K562 (cell line): ENCODE measurements at regions not wholly inside any gene's neighbourhood (a gene's known extent, or its start where the extent isn't known, plus 50 kb on each side); places are given as distances from the start of the nearest gene placed in this dataset.

Experiments used
- ATAC-seq: fragments of 200-7000 bp; cut with Tn5 transposase; 3 replicates; pipeline ENCODE4 v1.9.1; 2020; ENCODE audit warnings: moderate library complexity
- BruUV-seq: library from RNA; stranded (reverse); fragments of 400-500 nt; replicated peaks from 2 replicates; lab custom pipeline; 2021; lab: Mats Ljungman, UMichigan
- CTCF ChIA-PET: fragments of 300-600 bp; formaldehyde crosslinking; extraction: SDS; loops from one replicate; lab custom pipeline; 2021; ENCODE audit warnings: low intra/inter-chr PET ratio; lab: Yijun Ruan, JAX
- POLR2A ChIA-PET: fragments of 300-600, 350-650 bp; sonication (Branson Sonifier 250); formaldehyde crosslinking; extraction: SDS; loops from one replicate; lab custom pipeline; 2021; ENCODE audit warnings: antibody characterized with exemption, inconsistent platforms; lab: Yijun Ruan, JAX
- DNase-seq, 4 experiments: peaks; one replicate each; pipeline versions ENCODE4 v3.0.0 to v3.0.0-alpha.2; 2011 to 2018; ENCODE audit warnings: low spot score in 3 of 4, mixed read lengths in 3 of 4; ENCODE audit errors: extremely low read depth in 1 of 4
- FAIRE-seq: peaks from 2 replicates; lab custom pipeline; 2011; peaks lifted over from hg19 to GRCh38; lab: Jason Lieb, UNC
- H2AFZ ChIP-seq: 2 replicates; pipeline ENCODE4 v1.6.0; 2011; ENCODE audit warnings: low read depth, low read length, control low read depth, inconsistent platforms
- H3K27ac ChIP-seq: fragments of 200-600 bp; 3 replicates; pipeline ENCODE4 v1.8.0; 2011; ENCODE audit warnings: low read depth, mild to moderate bottlenecking, control low read depth, inconsistent platforms, low read length, moderate library complexity, mixed read lengths; ENCODE audit errors: extremely low read depth
- H3K27me3 ChIP-seq, 2 experiments: fragments of 300-600 bp in 1 of 2; 2 replicates in 1 of 2; 3 replicates in 1 of 2; pipeline versions ENCODE4 v1.6.0 to v1.8.0; 2011; ENCODE audit warnings: inconsistent platforms in 2 of 2, low read length in 2 of 2, mild to moderate bottlenecking in 1 of 2, mixed read lengths in 1 of 2, moderate library complexity in 1 of 2; ENCODE audit not compliant: control insufficient read depth in 2 of 2, insufficient read depth in 2 of 2
- H3K36me3 ChIP-seq: fragments of 300-600 bp; 3 replicates; pipeline ENCODE4 v1.8.0; 2011; ENCODE audit warnings: mild to moderate bottlenecking, low read length, inconsistent platforms; ENCODE audit not compliant: control insufficient read depth, insufficient read depth
- H3K4me1 ChIP-seq, 2 experiments: fragments of 200-600 bp in 1 of 2; replicated peaks in 1 of 2; 2 replicates in 1 of 2; 3 replicates in 1 of 2; pipeline versions ENCODE4 v1.5.1 to v1.8.0; 2011; ENCODE audit warnings: inconsistent platforms in 2 of 2, low read length in 2 of 2, mild to moderate bottlenecking in 1 of 2, mixed read lengths in 1 of 2, moderate library complexity in 1 of 2; ENCODE audit not compliant: control insufficient read depth in 2 of 2, insufficient read depth in 2 of 2
- H3K4me2 ChIP-seq: 2 replicates; pipeline ENCODE4 v1.6.1; 2011; ENCODE audit warnings: low read length, control low read depth, inconsistent platforms, mixed read lengths; ENCODE audit not compliant: insufficient read depth
- H3K4me3 ChIP-seq: fragments of 200-600 bp; sonication (generic), shearing (Covaris generic); 2 replicates; pipeline ENCODE4 v1.5.1; 2016; ENCODE audit warnings: control low read depth, inconsistent platforms
- H3K79me2 ChIP-seq: fragments of 200-600 bp; 3 replicates; pipeline ENCODE4 v1.8.0; 2011; ENCODE audit warnings: low read length, inconsistent platforms; ENCODE audit not compliant: control insufficient read depth, insufficient read depth
- H3K9ac ChIP-seq, 2 experiments: 2 replicates each; pipeline versions ENCODE4 v1.6.0 to v1.6.1; 2011; ENCODE audit warnings: low read depth in 2 of 2, low read length in 2 of 2, control low read depth in 1 of 2, inconsistent platforms in 1 of 2, mild to moderate bottlenecking in 1 of 2, mixed read lengths in 1 of 2; ENCODE audit not compliant: insufficient read depth in 1 of 2
- H3K9me1 ChIP-seq: one replicate; pipeline ENCODE4 v1.6.0; 2011; ENCODE audit warnings: inconsistent platforms, mild to moderate bottlenecking, low read length, moderate library complexity; ENCODE audit not compliant: control insufficient read depth, insufficient read depth
- H3K9me3 ChIP-seq: replicated peaks from 2 replicates; pipeline ENCODE4 v1.5.1; 2011; ENCODE audit warnings: low read depth, low read length, inconsistent platforms; ENCODE audit not compliant: control insufficient read depth, insufficient read depth
- H4K20me1 ChIP-seq: replicated peaks from 2 replicates; pipeline ENCODE4 v1.6.1; 2011; ENCODE audit warnings: low read length, inconsistent platforms, mixed read lengths; ENCODE audit not compliant: control insufficient read depth, insufficient read depth
- E2F1 ChIP-seq: sonication (generic); formaldehyde crosslinking; IDR thresholded peaks from 2 replicates; pipeline ENCODE4 v1.8.1; 2023; ENCODE audit warnings: mild to moderate bottlenecking, missing genetic modification reagents, moderate library complexity
- MAFF ChIP-seq: IDR thresholded peaks from 2 replicates; pipeline ENCODE4 v1.6.1; 2012; ENCODE audit warnings: low read length, improper control_type of control experiment
- SMARCC2 ChIP-seq: fragments of 450-650 bp; IDR thresholded peaks from 2 replicates; pipeline ENCODE4 v1.6.1; 2017; ENCODE audit warnings: antibody characterized with exemption, moderate library complexity, mild to moderate bottlenecking, low read depth
- TFE3 ChIP-seq: fragments of 450-650 bp; formaldehyde crosslinking; IDR thresholded peaks from 2 replicates; pipeline ENCODE4 v1.4.0; 2020; ENCODE audit warnings: mild to moderate bottlenecking, mixed read lengths
- ZBTB12 ChIP-seq: fragments of 250-450 bp; sonication (Bioruptor Pico); IDR thresholded peaks from 2 replicates; pipeline ENCODE4 v1.4.0; 2020
- ZFPM2 ChIP-seq: fragments of 250-450 bp; sonication (Bioruptor Pico); IDR thresholded peaks from 2 replicates; pipeline ENCODE4 v1.5.1; 2022; ENCODE audit warnings: mild to moderate bottlenecking
- ZNF274 ChIP-seq: IDR thresholded peaks from 2 replicates; pipeline ENCODE4 v1.6.1; 2011; ENCODE audit warnings: low read depth, mild to moderate bottlenecking, low read length, moderate library complexity, borderline replicate concordance
- ZNF384 ChIP-seq: IDR thresholded peaks from 2 replicates; pipeline ENCODE4 v1.6.1; 2012; ENCODE audit warnings: low read depth, low read length, improper control_type of control experiment
- WGBS: fragments of 100-300 bp; shearing (Covaris generic); methylation state at CpG from one replicate; pipeline ENCODE4 v1.1.6; 2016; ENCODE audit warnings: low coverage, mixed read lengths; ENCODE audit not compliant: insufficient coverage; ENCODE audit errors: missing lambda C conversion rate; 5-methylcytosine and 5-hydroxymethylcytosine counted together
- in situ Hi-C: fragments of 300-500 bp; cut with MboI; formaldehyde crosslinking; loops from 4 replicates; pipeline ENCODE4 v1.15.0; 2018; ENCODE audit warnings: inconsistent platforms, mixed read lengths
- intact Hi-C: fragments of 100-400 bp; cut with micrococcal nuclease; formaldehyde crosslinking; loops from 2 replicates; pipeline ENCODE4 v1.14.2; 2022

- no peak for TF ChIP-seq MAFF
- no peak for TF ChIP-seq ZBTB12 (CRISPR knock-in tag)
- no peak for TF ChIP-seq ZNF384
- TF ChIP-seq E2F1 (CRISPR knock-in tag), result no peak
- TF ChIP-seq ZNF274, result no peak
- no peak for TF ChIP-seq ZFPM2 (CRISPR knock-in tag)
Observed at GRCh38 chr5:165705960-165706359, 2200.5 kb downstream of the MAT2B start (continued).

GRCh38 chr5:165712011-165712410, 2206.6 kb downstream of the MAT2B start:
- H3K9me1 ChIP-seq, result no peaks in the 10 kb centered on the region
- no peak overlapping the region for H3K9ac ChIP-seq
- H3K27ac ChIP-seq, result no peak overlapping the region
- no peak overlapping the region for H3K4me2 ChIP-seq
- no peak for DNase-seq
- ATAC-seq, result no peak
- no TSS peak for BruUV-seq
- FAIRE-seq, result no peak
- intact Hi-C loops, result no loop called here
- no peak overlapping the region for H2AFZ ChIP-seq
- ChIA-PET CTCF (no interaction called here), POLR2A (interaction anchor here (0.7 kb wide), 1 partner anchor 9 kb away, joined by 3 read pairs; no protein-coding TSS in a partner anchor)
- no peaks in the 10 kb centered on the region for H3K4me1 ChIP-seq
- H3K9me3 ChIP-seq, result no peaks in the 10 kb centered on the region
- H4K20me1 ChIP-seq, result no peaks in the 10 kb centered on the region
- 3% methylated on average over 3 of the region's 3 CpGs for whole genome bisulfite sequencing
- H3K36me3 ChIP-seq, result no peaks in the 10 kb centered on the region
- H3K27me3 ChIP-seq, result no peaks in the 10 kb centered on the region
- no peak for TF ChIP-seq SMARCC2
- TF ChIP-seq TFE3 (CRISPR knock-in tag), result peak; percentile 21; the same call in 1 of the 2 replicates
- in situ Hi-C loops, result no loop called here
- no peaks in the 10 kb centered on the region for H3K79me2 ChIP-seq
- no peak overlapping the region for H3K4me3 ChIP-seq
